Lower lobe of right lung (tissue), 2 donors: ENCODE measurements at regions not wholly inside any gene's neighbourhood (a gene's known extent, or its start where the extent isn't known, plus 50 kb on each side); places are given as distances from the start of the nearest gene placed in this dataset.
A peak's percentile ranks its signal among the peaks of the same experiment; 100 is the strongest.

Experiments
- ATAC-seq, 2 donors: fragments of 200-7000 bp; cut with Tn5 transposase; one replicate each; pipeline ENCODE4 v1.9.1; 2020 to 2022; ENCODE audit warnings: mild to moderate bottlenecking in 2 of 2, moderate library complexity in 2 of 2
- DNase-seq: peaks from one replicate; pipeline ENCODE4 v3.0.0-alpha.2; 2020
- H3K27ac ChIP-seq: fragments of 200-600 bp; one replicate; pipeline ENCODE4 v1.8.0; 2022
- H3K27me3 ChIP-seq: fragments of 200-600 bp; one replicate; pipeline ENCODE4 v1.8.0; 2022; ENCODE audit warnings: low read depth
- H3K36me3 ChIP-seq: fragments of 200-600 bp; one replicate; pipeline ENCODE4 v1.8.0; 2022; ENCODE audit warnings: mild to moderate bottlenecking
- H3K4me1 ChIP-seq: fragments of 200-600 bp; one replicate; pipeline ENCODE4 v1.8.0; 2022
- H3K4me3 ChIP-seq: fragments of 200-600 bp; one replicate; pipeline ENCODE4 v1.8.0; 2022; ENCODE audit warnings: mild to moderate bottlenecking
- H3K9me3 ChIP-seq: fragments of 200-600 bp; one replicate; pipeline ENCODE4 v1.8.0; 2022
- CTCF ChIP-seq: fragments of 200-600 bp; IDR thresholded peaks from one replicate; pipeline ENCODE4 v1.8.0; 2022; ENCODE audit warnings: antibody characterized with exemption, mild to moderate bottlenecking
- intact Hi-C: fragments of 100-400 bp; cut with DNase I; formaldehyde crosslinking; loops from one replicate; pipeline ENCODE4 v1.11.0; 2022
- donor health status: DM: no; HTN: yes; CAD: no; lungs with severe emphysema.

DNA sequence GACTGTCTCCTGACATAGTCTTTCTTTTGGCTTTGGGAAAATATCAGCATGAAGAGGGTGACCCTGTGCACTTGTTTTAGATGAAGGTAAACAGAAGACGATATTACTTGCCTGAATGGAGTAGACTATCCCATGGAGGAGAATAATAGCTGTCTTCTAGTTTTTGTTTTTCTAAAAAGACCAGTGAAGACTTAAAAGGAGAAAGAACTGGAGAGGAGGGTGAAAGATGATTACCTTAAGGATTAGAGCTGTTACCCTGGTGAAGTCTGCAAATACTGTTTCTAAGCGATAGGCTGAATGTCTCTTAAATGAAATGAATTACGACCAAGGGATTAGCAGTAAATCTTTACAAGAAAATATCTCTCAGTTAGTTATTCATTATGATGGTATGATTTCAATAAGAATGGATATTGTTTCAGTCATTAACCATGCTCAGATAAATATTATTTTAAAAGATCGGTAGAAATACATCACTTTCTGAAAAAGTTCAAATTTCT, 255.6 kb upstream of the FERD3L start:
- DNase-seq (no peak), ATAC-seq (no peak)
- Histone ChIP-seq H3K9me3 (no peaks in the 10 kb centered on the region), H3K4me3 (no peak overlapping the region), H3K27me3 (no peaks in the 10 kb centered on the region), H3K36me3 (no peaks in the 10 kb centered on the region), H3K4me1 (no peaks in the 10 kb centered on the region), H3K27ac (no peak overlapping the region)
- intact Hi-C loops, result no loop called here
- TF ChIP-seq CTCF, result no peak

DNA sequence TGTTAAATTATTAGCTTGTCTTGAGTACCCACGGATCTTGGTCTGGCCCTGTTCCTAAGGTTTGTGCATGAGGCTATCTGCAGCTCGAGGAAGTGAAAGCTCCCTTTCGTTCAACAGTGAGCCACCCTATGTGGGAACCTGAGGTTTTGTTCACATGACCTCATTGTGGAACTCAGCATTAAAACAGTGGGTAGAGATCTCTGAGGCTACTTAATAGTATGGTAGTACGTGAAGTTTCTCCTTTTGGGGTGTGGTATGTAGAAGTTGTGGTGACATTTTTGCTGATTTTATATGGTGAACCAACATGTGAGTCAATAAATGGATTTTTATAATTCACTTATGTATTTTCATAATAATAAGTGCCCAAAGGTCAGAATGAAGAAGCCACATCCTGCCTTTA, 252.7 kb upstream of the FERD3L start:
- DNase-seq (no peak), ATAC-seq (peak; percentile 29 to 67)
- no peaks in the 10 kb centered on the region for H3K4me1 ChIP-seq
- H3K9me3 ChIP-seq, result no peaks in the 10 kb centered on the region
- H3K27ac ChIP-seq, result no peak overlapping the region
- no peak for TF ChIP-seq CTCF
- no peaks in the 10 kb centered on the region for H3K27me3 ChIP-seq
- intact Hi-C loops, result no loop called here
- H3K36me3 ChIP-seq, result no peaks in the 10 kb centered on the region
- H3K4me3 ChIP-seq, result no peak overlapping the region

- Histone ChIP-seq H3K9me3 (no peaks in the 10 kb centered on the region), H3K36me3 (no peaks in the 10 kb centered on the region), H3K4me3 (no peak overlapping the region), H3K4me1 (no peaks in the 10 kb centered on the region), H3K27me3 (no peaks in the 10 kb centered on the region), H3K27ac (no peak overlapping the region)
- ATAC-seq (no peak), DNase-seq (no peak)
- intact Hi-C loops, result no loop called here
- no peak for TF ChIP-seq CTCF
Observed at GRCh38 chr7:19392246-19392645, 247.0 kb upstream of the FERD3L start.

GRCh38 chr7:19390795-19391194, 245.6 kb upstream of the FERD3L start:
- no peaks in the 10 kb centered on the region for H3K27me3 ChIP-seq
- H3K4me3 ChIP-seq, result no peak overlapping the region
- no peak for DNase-seq
- intact Hi-C loops, result no loop called here
- H3K36me3 ChIP-seq, result no peaks in the 10 kb centered on the region
- no peak for TF ChIP-seq CTCF
- H3K4me1 ChIP-seq, result no peaks in the 10 kb centered on the region
- no peak for ATAC-seq
- no peaks in the 10 kb centered on the region for H3K9me3 ChIP-seq
- no peak overlapping the region for H3K27ac ChIP-seq

DNA sequence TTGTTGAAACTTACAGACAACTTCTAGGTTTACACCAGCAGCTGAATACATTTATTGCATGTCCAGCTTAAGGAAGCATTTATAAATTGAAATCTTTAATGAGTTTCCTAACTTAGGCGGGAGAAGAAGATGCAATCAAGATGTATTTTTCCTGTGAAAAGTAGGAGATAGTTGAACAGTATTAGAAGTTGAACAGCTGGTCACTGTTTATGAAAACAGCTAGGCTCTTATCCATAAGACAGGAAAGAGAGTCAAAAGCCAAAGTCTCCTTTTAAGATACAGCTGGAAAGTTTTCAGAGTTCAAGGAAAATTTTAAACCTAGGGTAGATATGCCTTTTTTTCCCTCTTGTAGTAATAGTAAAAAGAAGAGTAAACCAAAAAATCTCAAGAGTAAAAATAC, 236.1 kb upstream of the FERD3L start:
- Histone ChIP-seq H3K27ac (no peak overlapping the region), H3K4me1 (no peaks in the 10 kb centered on the region), H3K9me3 (no peaks in the 10 kb centered on the region), H3K36me3 (no peaks in the 10 kb centered on the region), H3K27me3 (no peaks in the 10 kb centered on the region), H3K4me3 (no peak overlapping the region)
- ATAC-seq (no peak), DNase-seq (no peak)
- no peak for TF ChIP-seq CTCF
- intact Hi-C loops, result no loop called here

DNA sequence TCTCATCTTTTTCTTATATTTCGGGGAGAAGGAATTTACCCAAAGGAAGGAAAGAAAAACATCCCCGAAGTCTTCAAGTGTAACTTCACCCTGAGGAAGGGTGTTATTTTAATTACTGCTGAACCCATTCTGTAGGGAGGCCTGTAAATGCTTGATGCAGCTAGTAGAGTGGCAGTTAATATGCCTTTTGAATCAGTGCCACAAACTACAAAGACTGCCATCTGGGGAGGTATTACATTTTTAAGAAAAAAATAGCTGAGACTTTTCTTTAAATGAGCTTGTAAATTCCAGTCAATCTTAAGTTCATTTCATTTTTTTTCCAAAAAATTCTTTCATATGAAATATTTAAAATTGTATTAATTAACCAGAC, 233.1 kb upstream of the FERD3L start:
- H3K27me3 ChIP-seq, result no peaks in the 10 kb centered on the region
- no peak overlapping the region for H3K27ac ChIP-seq
- ATAC-seq, result no peak
- no peaks in the 10 kb centered on the region for H3K9me3 ChIP-seq
- intact Hi-C loops, result no loop called here
- no peaks in the 10 kb centered on the region for H3K36me3 ChIP-seq
- no peak for TF ChIP-seq CTCF
- H3K4me3 ChIP-seq, result no peak overlapping the region
- no peak for DNase-seq
- no peaks in the 10 kb centered on the region for H3K4me1 ChIP-seq
